Panc1 (cell line): ENCODE measurements at regions not wholly inside any gene's neighbourhood (a gene's known extent, or its start where the extent isn't known, plus 50 kb on each side); places are given as distances from the start of the nearest gene placed in this dataset.

Experiments
- POLR2AphosphoS5 ChIP-seq: IDR thresholded peaks from 2 replicates; pipeline ENCODE4 v1.6.1; 2012; ENCODE audit warnings: mild to moderate bottlenecking, low read depth, low read length, moderate library complexity
- TF ChIP-seq, protein P1 (sequence below): fragments of 450-650 bp; IDR thresholded peaks from 2 replicates; pipeline ENCODE4 v1.5.1; 2017; ENCODE audit warnings: mild to moderate bottlenecking
- TF ChIP-seq, protein P2 (sequence below), 2 experiments: IDR thresholded peaks; 2 replicates each; pipeline ENCODE4 v1.6.1; 2011 to 2012; ENCODE audit warnings: low read depth in 2 of 2, control low read depth in 1 of 2, low read length in 1 of 2, mild to moderate bottlenecking in 1 of 2, moderate library complexity in 1 of 2; ENCODE audit not compliant: insufficient read depth in 1 of 2

DNA sequence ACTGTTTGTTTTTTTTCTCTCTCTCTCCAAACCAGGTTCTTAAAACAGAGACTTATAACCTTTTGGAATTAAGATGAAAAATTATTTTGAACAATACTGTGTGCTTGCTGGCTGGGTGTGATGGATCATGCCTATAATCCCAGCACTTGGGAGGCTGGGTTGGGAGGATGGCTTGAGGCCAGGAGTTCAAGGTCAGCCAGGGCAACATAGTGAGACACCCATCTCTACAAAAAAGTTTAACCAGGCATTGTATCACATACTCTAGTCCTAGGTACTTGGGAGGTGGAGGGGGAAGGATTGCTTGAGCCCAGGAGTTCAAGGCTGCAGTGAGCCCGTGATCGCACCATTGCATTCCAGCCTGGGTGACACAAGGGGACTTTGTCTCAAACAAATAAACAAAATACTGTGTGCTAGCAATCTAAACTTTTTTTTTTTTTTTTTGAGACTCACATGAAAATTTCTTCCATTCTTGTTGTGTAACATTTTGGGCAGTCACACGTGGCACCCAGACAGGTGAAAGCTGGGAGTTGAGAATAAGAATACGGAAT is 379.6 kb downstream of the ETNK1 start:
- TF ChIP-seq, protein P1, sequence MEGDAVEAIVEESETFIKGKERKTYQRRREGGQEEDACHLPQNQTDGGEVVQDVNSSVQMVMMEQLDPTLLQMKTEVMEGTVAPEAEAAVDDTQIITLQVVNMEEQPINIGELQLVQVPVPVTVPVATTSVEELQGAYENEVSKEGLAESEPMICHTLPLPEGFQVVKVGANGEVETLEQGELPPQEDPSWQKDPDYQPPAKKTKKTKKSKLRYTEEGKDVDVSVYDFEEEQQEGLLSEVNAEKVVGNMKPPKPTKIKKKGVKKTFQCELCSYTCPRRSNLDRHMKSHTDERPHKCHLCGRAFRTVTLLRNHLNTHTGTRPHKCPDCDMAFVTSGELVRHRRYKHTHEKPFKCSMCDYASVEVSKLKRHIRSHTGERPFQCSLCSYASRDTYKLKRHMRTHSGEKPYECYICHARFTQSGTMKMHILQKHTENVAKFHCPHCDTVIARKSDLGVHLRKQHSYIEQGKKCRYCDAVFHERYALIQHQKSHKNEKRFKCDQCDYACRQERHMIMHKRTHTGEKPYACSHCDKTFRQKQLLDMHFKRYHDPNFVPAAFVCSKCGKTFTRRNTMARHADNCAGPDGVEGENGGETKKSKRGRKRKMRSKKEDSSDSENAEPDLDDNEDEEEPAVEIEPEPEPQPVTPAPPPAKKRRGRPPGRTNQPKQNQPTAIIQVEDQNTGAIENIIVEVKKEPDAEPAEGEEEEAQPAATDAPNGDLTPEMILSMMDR = no peak
- TF ChIP-seq, protein P2, sequence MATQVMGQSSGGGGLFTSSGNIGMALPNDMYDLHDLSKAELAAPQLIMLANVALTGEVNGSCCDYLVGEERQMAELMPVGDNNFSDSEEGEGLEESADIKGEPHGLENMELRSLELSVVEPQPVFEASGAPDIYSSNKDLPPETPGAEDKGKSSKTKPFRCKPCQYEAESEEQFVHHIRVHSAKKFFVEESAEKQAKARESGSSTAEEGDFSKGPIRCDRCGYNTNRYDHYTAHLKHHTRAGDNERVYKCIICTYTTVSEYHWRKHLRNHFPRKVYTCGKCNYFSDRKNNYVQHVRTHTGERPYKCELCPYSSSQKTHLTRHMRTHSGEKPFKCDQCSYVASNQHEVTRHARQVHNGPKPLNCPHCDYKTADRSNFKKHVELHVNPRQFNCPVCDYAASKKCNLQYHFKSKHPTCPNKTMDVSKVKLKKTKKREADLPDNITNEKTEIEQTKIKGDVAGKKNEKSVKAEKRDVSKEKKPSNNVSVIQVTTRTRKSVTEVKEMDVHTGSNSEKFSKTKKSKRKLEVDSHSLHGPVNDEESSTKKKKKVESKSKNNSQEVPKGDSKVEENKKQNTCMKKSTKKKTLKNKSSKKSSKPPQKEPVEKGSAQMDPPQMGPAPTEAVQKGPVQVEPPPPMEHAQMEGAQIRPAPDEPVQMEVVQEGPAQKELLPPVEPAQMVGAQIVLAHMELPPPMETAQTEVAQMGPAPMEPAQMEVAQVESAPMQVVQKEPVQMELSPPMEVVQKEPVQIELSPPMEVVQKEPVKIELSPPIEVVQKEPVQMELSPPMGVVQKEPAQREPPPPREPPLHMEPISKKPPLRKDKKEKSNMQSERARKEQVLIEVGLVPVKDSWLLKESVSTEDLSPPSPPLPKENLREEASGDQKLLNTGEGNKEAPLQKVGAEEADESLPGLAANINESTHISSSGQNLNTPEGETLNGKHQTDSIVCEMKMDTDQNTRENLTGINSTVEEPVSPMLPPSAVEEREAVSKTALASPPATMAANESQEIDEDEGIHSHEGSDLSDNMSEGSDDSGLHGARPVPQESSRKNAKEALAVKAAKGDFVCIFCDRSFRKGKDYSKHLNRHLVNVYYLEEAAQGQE (IDR thresholded peaks at IDR 0.05; ENCODE audit: insufficient read depth in 1 of 2, low read depth in 2 of 2, low read length in 1 of 2) = no peak
- no peak for TF ChIP-seq POLR2AphosphoS5
